HG03442 (cell line): ENCODE measurements at regions not wholly inside any gene's neighbourhood (a gene's known extent, or its start where the extent isn't known, plus 50 kb on each side); places are given as distances from the start of the nearest gene placed in this dataset.
"Not testable (repeated sequence)": the region's sequence is repeated elsewhere in the genome, so short reads cannot be mapped to it uniquely, and the experiment has no call there.

Source experiments
- ATAC-seq: cut with Tn5 transposase; IDR thresholded peaks from one replicate; pipeline ENCODE4 v1.9.1; 2021; ENCODE audit warnings: mild to moderate bottlenecking, moderate library complexity; ENCODE audit not compliant: unreplicated experiment

DNA sequence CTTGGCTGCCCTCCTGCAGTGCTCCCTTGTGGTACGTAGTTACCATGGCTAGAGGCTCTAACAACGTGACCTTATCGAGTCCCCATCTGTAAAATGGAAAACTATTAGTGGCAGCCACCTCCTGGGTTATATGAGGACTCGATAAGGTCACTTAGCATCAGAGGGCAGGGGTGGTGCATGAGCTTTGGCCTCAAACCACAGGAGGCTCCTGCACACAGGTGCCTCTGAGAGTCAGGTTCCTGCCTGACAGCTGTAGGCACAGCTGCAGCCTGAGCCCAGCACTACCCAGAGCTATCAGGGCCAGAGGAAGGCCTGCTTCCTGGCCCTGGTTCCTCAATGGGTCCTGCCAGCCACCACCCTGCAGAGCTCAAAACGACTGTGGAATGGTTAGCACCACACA is 57.2 kb upstream of the SEC14L1 start:
- ATAC-seq, result no peak

DNA sequence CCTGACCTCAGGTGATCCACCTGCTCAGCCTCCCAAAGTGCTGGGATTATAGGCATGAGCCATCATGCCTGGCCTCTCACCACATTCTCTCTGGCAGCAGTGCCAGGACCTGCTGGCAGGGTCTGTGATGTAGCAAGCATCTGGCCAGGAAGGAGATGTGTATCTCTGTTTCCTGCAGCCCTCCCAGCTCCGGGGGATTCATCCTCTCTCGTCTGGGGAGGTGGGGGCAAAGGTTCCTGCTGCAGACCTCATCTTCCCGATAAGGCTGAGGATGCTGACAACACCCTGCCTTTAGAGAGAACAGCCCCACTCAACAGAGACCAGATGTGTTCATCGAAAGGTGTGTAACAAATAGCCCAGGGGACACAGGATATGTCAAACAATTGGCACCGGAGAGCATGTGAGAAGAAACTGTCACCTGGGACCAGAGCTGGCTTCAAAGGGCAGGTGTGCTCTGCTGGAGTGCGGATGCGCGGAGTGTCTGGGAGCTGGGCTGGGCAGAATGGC is 54.8 kb upstream of the SEC14L1 start:
- no peak for ATAC-seq

DNA sequence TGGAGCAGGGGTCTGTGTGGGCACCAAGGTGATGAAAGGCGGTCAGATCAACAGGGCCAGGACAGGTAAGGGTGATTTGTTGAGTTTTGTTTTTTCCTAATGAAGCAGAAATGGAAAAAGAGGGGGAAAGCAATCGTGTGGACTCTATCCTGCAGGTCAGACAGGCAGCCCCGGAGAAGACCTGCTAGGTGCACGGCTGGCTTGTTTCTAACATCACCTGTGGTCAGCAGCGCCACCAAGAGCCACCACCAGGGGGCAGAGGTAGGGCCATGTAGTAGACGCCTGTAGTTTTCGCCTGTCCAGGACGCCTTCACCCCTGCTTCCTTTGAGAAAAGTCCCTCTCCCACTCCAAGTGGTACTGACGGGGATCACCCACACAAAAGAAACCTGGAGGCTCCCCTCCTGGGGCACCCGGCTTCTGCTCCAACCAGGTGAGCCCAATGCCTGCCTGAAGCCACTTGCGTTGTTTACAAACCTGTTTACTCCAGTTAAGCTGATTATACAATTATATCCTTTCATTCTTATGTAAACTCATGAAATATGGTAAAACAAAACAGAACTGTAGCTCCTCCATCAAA is 54.2 kb upstream of the SEC14L1 start:
- peak; percentile 45 for ATAC-seq

DNA sequence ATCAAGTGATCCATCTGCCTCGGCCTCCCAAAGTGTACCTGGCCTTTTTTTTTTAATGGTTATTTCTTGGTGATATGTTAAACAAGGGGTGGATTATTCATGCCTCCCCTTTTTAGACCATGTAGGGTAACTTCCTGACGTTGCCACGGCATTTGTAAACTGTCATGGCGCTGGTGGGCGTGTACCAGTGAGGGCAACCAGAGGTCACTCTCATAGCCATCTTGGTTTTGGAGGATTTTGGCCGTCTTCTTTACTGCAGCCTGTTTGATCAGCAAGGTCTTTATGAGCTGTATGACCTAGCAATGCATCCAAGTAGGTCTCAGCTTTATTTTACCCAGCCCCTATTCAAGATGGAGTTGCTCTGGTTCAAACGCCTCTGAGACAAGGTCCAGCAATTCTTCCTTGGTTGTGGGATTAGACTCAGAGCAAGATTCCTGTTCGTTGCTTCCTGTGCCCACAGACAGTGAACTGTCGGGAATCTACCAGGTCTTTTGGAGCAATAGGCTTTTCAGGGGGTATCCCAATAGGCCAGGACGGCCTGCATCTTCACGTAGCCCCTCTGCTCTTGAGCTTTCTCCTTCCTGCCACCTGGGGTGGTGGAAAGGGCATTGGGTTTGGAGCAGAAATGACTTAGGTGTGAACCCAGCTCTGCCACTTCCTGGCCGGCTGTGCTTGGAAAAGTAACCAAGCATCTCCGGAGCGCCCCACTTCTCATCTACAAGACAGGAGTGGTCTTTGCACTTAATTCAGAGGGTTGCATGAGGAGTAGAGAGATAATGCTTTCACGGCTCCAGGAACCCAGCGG is 52.9 kb upstream of the SEC14L1 start:
- ATAC-seq, result no peak

DNA sequence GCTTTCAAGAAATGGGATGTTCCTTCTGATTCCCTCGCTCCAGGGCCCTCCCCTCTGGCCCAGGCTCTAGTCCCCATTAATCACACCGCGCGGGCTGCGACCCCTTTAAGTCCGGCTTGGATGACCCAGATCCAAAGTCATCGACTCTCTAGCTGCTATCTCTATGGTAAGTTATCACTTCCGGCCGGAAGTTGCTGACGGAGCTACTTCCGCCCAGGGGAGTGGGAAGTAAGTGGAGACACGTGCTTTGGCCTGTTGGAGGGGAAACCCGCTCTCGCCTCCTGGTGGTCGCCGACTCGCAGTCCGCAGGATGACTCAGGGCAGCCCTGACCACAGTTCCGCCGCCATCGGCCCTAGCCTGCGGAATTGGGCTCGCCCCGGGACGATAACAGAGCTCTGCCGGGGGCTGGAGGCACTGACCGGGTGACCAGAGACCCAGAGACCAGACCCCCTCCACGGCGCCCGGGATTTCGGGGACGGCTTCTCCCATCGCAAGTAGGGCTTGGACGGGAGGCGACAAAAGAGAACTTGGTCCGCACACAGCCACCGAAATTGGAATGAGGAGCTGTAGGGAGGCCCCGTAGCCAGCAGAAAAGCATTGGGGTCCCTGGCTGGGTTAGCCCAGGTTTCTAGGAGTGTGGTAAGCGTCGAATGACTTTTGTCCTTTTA is 52.2 kb upstream of the SEC14L1 start:
- ATAC-seq, result peak; percentile 78

DNA sequence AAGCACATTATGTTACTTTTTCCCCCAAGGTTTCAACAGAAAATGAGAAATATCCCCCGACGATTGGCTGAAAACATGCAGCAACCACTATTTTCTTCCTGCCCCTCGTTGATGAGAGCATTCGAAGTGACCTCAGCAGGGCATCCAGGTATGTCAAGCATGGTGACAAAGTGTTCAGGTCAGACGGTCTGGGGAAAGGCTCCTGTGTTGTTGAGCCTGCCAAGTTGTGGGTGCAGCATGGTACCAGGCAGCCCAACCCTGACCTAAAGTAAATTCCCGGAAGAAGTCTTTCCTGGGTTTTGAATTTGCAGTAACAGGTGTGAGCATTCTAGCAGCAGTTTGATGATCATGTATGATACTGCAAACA is 51.7 kb upstream of the SEC14L1 start:
- ATAC-seq, result no peak

DNA sequence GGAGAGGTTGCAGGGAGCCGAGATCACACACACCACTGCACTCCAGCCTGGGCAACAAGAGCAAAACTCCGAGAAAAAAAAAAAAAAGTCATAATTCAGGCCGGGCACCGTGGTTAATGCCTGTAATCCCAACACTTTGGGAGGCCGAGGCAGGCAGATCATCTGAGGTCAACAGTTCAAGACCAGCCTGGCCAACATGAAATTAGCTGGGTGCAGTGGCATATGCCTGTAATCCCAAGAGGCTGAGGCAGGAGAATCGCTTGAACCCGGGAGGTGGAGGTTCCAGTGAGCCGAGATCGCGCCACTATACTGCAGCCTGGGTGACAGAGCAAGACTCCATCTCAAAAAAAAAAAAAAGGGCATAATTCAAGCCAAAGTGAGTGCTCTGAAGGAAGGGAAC is 50.8 kb upstream of the SEC14L1 start:
- not testable (repeated sequence) for ATAC-seq

DNA sequence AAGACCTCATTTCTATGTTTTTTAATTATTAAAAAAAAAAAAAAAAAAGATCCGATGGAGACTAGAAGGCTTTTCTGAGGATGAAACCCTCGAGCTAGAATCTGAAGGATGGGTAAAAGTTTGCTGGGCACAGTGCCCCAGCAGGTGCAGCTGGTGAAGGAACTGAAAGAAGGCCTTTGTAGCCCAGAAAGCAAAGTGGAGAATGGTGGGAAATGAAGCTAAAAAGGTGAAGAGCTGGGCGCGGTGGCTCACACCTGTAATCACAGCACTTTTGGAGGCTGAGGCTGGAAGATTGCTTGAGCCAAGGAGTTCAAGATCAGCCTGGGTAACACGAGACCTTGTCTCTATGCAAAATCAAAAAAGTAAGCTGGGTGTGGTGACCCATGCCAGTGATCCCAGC is 50.3 kb upstream of the SEC14L1 start:
- no peak for ATAC-seq
